ENCODE measurements at regions not wholly inside any gene's neighbourhood (a gene's known extent, or its start where the extent isn't known, plus 50 kb on each side); places are given as distances from the start of the nearest gene placed in this dataset.

DNA sequence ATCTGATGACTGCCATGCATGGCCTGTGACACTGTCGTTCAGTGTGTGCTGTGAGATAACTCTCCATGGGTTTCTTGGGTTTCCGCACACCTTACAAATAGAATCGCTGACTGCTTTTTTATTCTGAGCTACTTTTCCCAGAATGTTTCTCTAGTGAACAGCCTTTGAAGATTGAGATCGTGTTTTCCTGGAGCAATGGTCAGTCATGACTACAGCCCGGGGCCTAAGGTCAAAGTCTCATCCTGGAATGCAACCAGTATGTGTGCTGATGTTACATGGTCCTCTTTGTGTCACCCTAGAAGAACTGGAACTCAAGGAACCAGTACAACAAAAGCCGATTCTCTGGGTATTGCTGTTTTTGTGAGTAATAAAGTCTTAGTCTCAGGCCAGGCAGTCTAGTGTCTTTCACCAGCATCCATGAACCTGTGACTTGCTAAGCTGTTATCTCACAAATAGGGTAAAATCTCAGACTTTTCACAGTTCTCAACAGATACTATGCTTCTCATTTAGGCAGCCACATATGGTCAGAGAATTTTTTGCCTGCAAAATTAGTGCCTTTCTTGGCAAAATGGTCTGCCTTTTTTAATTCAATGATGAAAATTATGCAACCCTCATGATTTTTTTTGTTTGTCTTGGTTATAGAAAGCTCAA lies 124.9 kb upstream of the PIEZO2 start (continued):
- no peak for TF ChIP-seq ZNF724P (CRISPR knock-in tag; IDR thresholded peaks at IDR 0.05; ENCODE audit: borderline replicate concordance)
- TF ChIP-seq ZNF768 (CRISPR knock-in tag; IDR thresholded peaks at IDR 0.05) = no peak
- no peak for TF ChIP-seq ZNF260 (CRISPR knock-in tag; IDR thresholded peaks at IDR 0.05; ENCODE audit: borderline replicate concordance, low read depth)
- TF ChIP-seq TARDBP (CRISPR knock-in tag; IDR thresholded peaks at IDR 0.05) = no peak
- TF ChIP-seq ZNF484 (CRISPR knock-in tag; IDR thresholded peaks at IDR 0.05; ENCODE audit: borderline replicate concordance, low read depth) = no peak
- peak; percentile 84 for TF ChIP-seq NCOR1 (IDR thresholded peaks at IDR 0.05; ENCODE audit: borderline replicate concordance, low read length)
- TF ChIP-seq, protein P1, sequence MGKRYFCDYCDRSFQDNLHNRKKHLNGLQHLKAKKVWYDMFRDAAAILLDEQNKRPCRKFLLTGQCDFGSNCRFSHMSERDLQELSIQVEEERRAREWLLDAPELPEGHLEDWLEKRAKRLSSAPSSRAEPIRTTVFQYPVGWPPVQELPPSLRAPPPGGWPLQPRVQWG (CRISPR knock-in tag; IDR thresholded peaks at IDR 0.05; ENCODE audit: borderline replicate concordance, low read depth) = no peak
- no peak for TF ChIP-seq MED13 (CRISPR knock-in tag; IDR thresholded peaks at IDR 0.05)
- no peak for TF ChIP-seq CCAR2 (optimal IDR thresholded peaks at IDR 0.05; ENCODE audit: low read depth, low read length)
- TF ChIP-seq BORCS8-MEF2B (CRISPR knock-in tag; IDR thresholded peaks at IDR 0.05) = no peak
- TF ChIP-seq PAX8 (CRISPR knock-in tag; IDR thresholded peaks at IDR 0.05; ENCODE audit: borderline replicate concordance) = no peak
- no peak for TF ChIP-seq JDP2 (CRISPR knock-in tag; IDR thresholded peaks at IDR 0.05; ENCODE audit: borderline replicate concordance)
- TF ChIP-seq, protein P2, sequence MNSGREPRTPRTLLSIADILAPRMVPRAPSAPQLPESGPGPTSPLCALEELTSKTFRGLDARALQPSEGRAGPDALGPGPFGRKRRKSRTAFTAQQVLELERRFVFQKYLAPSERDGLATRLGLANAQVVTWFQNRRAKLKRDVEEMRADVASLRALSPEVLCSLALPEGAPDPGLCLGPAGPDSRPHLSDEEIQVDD (CRISPR knock-in tag; IDR thresholded peaks at IDR 0.05; ENCODE audit: borderline replicate concordance) = no peak
- no peak for TF ChIP-seq SNAPC2 (CRISPR knock-in tag; IDR thresholded peaks at IDR 0.05)
- TF ChIP-seq ZNF563 (CRISPR knock-in tag; IDR thresholded peaks at IDR 0.05) = no peak
- no peak for TF ChIP-seq SP4 (CRISPR knock-in tag; IDR thresholded peaks at IDR 0.05)
- no peak for TF ChIP-seq GLI4 (CRISPR knock-in tag; IDR thresholded peaks at IDR 0.05; ENCODE audit: borderline replicate concordance)
- no peak for TF ChIP-seq PRMT3 (CRISPR knock-in tag; IDR thresholded peaks at IDR 0.05; ENCODE audit: borderline replicate concordance, low read depth)
- TF ChIP-seq HDAC2 (CRISPR knock-in tag; IDR thresholded peaks at IDR 0.05) = peak; percentile 63; the same call in 1 of the 2 replicates
- no peak for TF ChIP-seq ZNF441 (CRISPR knock-in tag; IDR thresholded peaks at IDR 0.05; ENCODE audit: borderline replicate concordance)
- TF ChIP-seq, protein P3, sequence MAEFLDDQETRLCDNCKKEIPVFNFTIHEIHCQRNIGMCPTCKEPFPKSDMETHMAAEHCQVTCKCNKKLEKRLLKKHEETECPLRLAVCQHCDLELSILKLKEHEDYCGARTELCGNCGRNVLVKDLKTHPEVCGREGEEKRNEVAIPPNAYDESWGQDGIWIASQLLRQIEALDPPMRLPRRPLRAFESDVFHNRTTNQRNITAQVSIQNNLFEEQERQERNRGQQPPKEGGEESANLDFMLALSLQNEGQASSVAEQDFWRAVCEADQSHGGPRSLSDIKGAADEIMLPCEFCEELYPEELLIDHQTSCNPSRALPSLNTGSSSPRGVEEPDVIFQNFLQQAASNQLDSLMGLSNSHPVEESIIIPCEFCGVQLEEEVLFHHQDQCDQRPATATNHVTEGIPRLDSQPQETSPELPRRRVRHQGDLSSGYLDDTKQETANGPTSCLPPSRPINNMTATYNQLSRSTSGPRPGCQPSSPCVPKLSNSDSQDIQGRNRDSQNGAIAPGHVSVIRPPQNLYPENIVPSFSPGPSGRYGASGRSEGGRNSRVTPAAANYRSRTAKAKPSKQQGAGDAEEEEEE (CRISPR knock-in tag; IDR thresholded peaks at IDR 0.05; ENCODE audit: borderline replicate concordance) = no peak
- TF ChIP-seq, protein P4, sequence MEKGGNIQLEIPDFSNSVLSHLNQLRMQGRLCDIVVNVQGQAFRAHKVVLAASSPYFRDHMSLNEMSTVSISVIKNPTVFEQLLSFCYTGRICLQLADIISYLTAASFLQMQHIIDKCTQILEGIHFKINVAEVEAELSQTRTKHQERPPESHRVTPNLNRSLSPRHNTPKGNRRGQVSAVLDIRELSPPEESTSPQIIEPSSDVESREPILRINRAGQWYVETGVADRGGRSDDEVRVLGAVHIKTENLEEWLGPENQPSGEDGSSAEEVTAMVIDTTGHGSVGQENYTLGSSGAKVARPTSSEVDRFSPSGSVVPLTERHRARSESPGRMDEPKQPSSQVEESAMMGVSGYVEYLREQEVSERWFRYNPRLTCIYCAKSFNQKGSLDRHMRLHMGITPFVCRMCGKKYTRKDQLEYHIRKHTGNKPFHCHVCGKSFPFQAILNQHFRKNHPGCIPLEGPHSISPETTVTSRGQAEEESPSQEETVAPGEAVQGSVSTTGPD (CRISPR knock-in tag; IDR thresholded peaks at IDR 0.05) = no peak
- TF ChIP-seq ZNF138 (CRISPR knock-in tag; IDR thresholded peaks at IDR 0.05; ENCODE audit: low read depth) = no peak
- TF ChIP-seq ZNF615 (CRISPR knock-in tag; IDR thresholded peaks at IDR 0.05; ENCODE audit: borderline replicate concordance) = no peak
- TF ChIP-seq ZNF570 (CRISPR knock-in tag; IDR thresholded peaks at IDR 0.05; ENCODE audit: borderline replicate concordance) = no peak
- TF ChIP-seq HNRNPL (IDR thresholded peaks at IDR 0.05; ENCODE audit: low read depth, low read length) = no peak
- TF ChIP-seq ZFP62 (CRISPR knock-in tag; IDR thresholded peaks at IDR 0.05) = no peak
